ENCODE measurements at regions not wholly inside any gene's neighbourhood (a gene's known extent, or its start where the extent isn't known, plus 50 kb on each side); places are given as distances from the start of the nearest gene placed in this dataset.

DNA sequence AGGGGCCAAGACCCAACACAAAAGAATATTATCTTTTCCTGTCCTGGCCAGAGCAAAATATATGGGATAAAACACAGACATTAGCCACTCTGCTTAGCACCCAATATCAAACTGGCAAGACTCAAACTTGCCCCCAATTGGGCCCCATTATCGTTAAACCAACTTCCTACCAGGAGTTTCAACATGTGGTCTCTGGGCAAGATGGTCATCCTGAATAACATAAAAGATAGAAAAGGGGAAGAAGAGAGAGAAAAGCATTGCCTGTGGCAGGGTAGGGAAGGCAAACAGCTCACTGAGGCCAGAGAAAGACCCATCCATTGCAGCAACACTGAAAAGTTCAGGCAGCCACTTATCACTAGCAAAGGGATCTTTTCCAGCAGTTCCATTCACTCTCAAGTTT is 502.1 kb downstream of the KIF2B start:
- no peak for TF ChIP-seq TAF1 (IDR thresholded peaks at IDR 0.05; ENCODE audit: borderline replicate concordance, low read depth, low read length)
- TF ChIP-seq POLR2A (IDR thresholded peaks at IDR 0.05; ENCODE audit: low read depth, low read length), result no peak
- TF ChIP-seq POLR2AphosphoS5 (IDR thresholded peaks at IDR 0.05; ENCODE audit: low read depth, low read length), result no peak

Data from GM12892 (cell line).